OCI-LY3 (cell line): ENCODE measurements at regions not wholly inside any gene's neighbourhood (a gene's known extent, or its start where the extent isn't known, plus 50 kb on each side); places are given as distances from the start of the nearest gene placed in this dataset.

Experiments used
- H2AFZ ChIP-seq: fragments of 200-600, 300-600 bp; shearing (Covaris generic); 2 replicates; pipeline ENCODE4 v1.6.0; 2014; ENCODE audit warnings: antibody characterized with exemption, low read depth, low read length
- H3K27ac ChIP-seq: fragments of 200-600, 300-600 bp; sonication (generic); 2 replicates; pipeline ENCODE4 v1.5.1; 2014; ENCODE audit warnings: mild to moderate bottlenecking, low read length, moderate library complexity, mixed read lengths
- H3K27me3 ChIP-seq: fragments of 200-600, 300-600 bp; sonication (generic); 2 replicates; pipeline ENCODE4 v1.6.1; 2014; ENCODE audit warnings: low read depth, low read length, mixed read lengths
- H3K36me3 ChIP-seq: fragments of 200-600, 300-600 bp; sonication (generic); replicated peaks from 2 replicates; pipeline ENCODE3; 2014; ENCODE audit warnings: low read depth, low read length, mixed read lengths
- H3K4me1 ChIP-seq: fragments of 300-600, 200-600 bp; sonication (generic); 2 replicates; pipeline ENCODE4 v1.6.1; 2014; ENCODE audit warnings: low read length, mixed read lengths
- H3K4me2 ChIP-seq: fragments of 200-600, 300-600 bp; sonication (generic); 2 replicates; pipeline ENCODE4 v1.6.1; 2014; ENCODE audit warnings: low read length, mixed read lengths
- H3K4me3 ChIP-seq: fragments of 300-600, 200-600 bp; sonication (generic); 2 replicates; pipeline ENCODE4 v1.5.1; 2014; ENCODE audit warnings: antibody characterized with exemption, mild to moderate bottlenecking, low read length, moderate library complexity
- H3K79me2 ChIP-seq: fragments of 300-600, 200-600 bp; shearing (Covaris generic); 2 replicates; pipeline ENCODE4 v1.6.1; 2014; ENCODE audit warnings: mild to moderate bottlenecking, low read length, mixed read lengths
- H3K9ac ChIP-seq: fragments of 300-600, 200-600 bp; shearing (Covaris generic); 2 replicates; pipeline ENCODE4 v1.6.0; 2014; ENCODE audit warnings: mild to moderate bottlenecking, low read length, moderate library complexity
- H3K9me3 ChIP-seq: fragments of 200-600, 300-600 bp; shearing (Covaris generic); 2 replicates; pipeline ENCODE4 v1.6.1; 2014; ENCODE audit warnings: low read length, mixed read lengths; ENCODE audit not compliant: insufficient read depth
- H4K20me1 ChIP-seq: fragments of 200-600, 300-600 bp; sonication (generic); 2 replicates; pipeline ENCODE4 v1.6.1; 2016; ENCODE audit warnings: low read length, mixed read lengths; ENCODE audit not compliant: insufficient read depth
- CTCF ChIP-seq: fragments of 200-600, 300-600 bp; sonication (generic); IDR thresholded peaks from 2 replicates; pipeline ENCODE4 v1.5.1; 2014; ENCODE audit warnings: antibody characterized with exemption, low read length, low read depth
- EZH2phosphoT487 ChIP-seq: fragments of 200-600 bp; shearing (Covaris generic); IDR thresholded peaks from 2 replicates; pipeline ENCODE4 v1.6.1; 2018; ENCODE audit warnings: antibody characterized with exemption, mixed run types, low read depth

GRCh38 chr7:52669031-52669430, 366.4 kb upstream of the POM121L12 start:
- Histone ChIP-seq H3K4me3 (no peak overlapping the region), H3K4me2 (no peak overlapping the region), H3K4me1 (peaks cover 27% of the 10 kb centered on the region), H3K27ac (no peak overlapping the region), H2AFZ (no peak overlapping the region), H3K36me3 (no peaks in the 10 kb centered on the region), H3K9ac (no peak overlapping the region), H3K9me3 (peaks cover 1% of the 10 kb centered on the region; the same call in 1 of the 2 replicates), H4K20me1 (no peaks in the 10 kb centered on the region), H3K79me2 (no peaks in the 10 kb centered on the region), H3K27me3 (no peaks in the 10 kb centered on the region)
- TF ChIP-seq CTCF (no peak), EZH2phosphoT487 (no peak)

- Histone ChIP-seq H2AFZ (no peak overlapping the region), H3K27ac (no peak overlapping the region), H3K9me3 (peaks cover 6% of the 10 kb centered on the region; the same call in 1 of the 2 replicates), H3K9ac (no peak overlapping the region), H3K4me1 (peaks cover 27% of the 10 kb centered on the region), H3K36me3 (no peaks in the 10 kb centered on the region), H3K4me2 (no peak overlapping the region), H3K4me3 (no peak overlapping the region), H3K79me2 (no peaks in the 10 kb centered on the region), H3K27me3 (no peaks in the 10 kb centered on the region), H4K20me1 (no peaks in the 10 kb centered on the region)
- no peak for TF ChIP-seq EZH2phosphoT487
- no peak for TF ChIP-seq CTCF
Observed at GRCh38 chr7:52668435-52668834, 367.0 kb upstream of the POM121L12 start.

GRCh38 chr7:52659178-52659577, 376.3 kb upstream of the POM121L12 start:
- H3K4me1 ChIP-seq: no peaks in the 10 kb centered on the region
- no peak overlapping the region for H3K9ac ChIP-seq
- no peaks in the 10 kb centered on the region for H3K79me2 ChIP-seq
- H3K27ac ChIP-seq: no peak overlapping the region
- peaks cover 6% of the 10 kb centered on the region; the same call in 1 of the 2 replicates for H3K9me3 ChIP-seq
- H3K4me3 ChIP-seq: no peak overlapping the region
- no peak for TF ChIP-seq EZH2phosphoT487
- TF ChIP-seq CTCF: no peak
- H3K36me3 ChIP-seq: no peaks in the 10 kb centered on the region
- no peak overlapping the region for H2AFZ ChIP-seq
- H4K20me1 ChIP-seq: no peaks in the 10 kb centered on the region
- H3K27me3 ChIP-seq: no peaks in the 10 kb centered on the region
- H3K4me2 ChIP-seq: no peak overlapping the region

DNA sequence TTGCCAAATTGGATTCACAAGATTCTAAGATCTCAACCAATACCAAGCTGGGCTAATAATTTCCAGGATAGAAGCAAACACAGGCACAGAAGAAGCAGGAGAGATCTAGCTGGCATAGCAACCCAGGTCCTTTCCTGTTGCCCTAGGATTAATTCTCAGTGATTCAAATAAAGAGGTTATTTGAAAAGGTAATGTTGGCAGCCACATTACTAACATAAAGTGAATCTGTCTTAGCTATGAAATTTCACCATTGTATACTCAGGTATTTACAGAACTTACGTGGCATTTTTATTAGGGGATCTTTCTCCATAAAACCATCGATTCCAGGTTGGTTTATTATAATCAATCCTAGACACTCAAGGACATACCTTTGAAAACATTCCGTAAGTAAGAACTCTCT, 379.3 kb upstream of the POM121L12 start:
- Histone ChIP-seq H3K79me2 (no peaks in the 10 kb centered on the region), H3K4me3 (no peak overlapping the region), H3K9ac (no peak overlapping the region), H3K27me3 (no peaks in the 10 kb centered on the region), H2AFZ (no peak overlapping the region), H3K4me2 (no peak overlapping the region), H3K4me1 (no peaks in the 10 kb centered on the region), H4K20me1 (no peaks in the 10 kb centered on the region), H3K27ac (no peak overlapping the region), H3K36me3 (no peaks in the 10 kb centered on the region), H3K9me3 (no peaks in the 10 kb centered on the region)
- no peak for TF ChIP-seq CTCF
